Dendritic cell treated with granulocyte-macrophage colony-stimulating factor and Interleukin-4, amounts not matched to agents 40 ng/mL and 50 ng/mL, for 4 days (primary cell): ENCODE measurements at regions not wholly inside any gene's neighbourhood (a gene's known extent, or its start where the extent isn't known, plus 50 kb on each side); places are given as distances from the start of the nearest gene placed in this dataset.
"Not testable (repeated sequence)": the region's sequence is repeated elsewhere in the genome, so short reads cannot be mapped to it uniquely, and the experiment has no call there.

Experiments
- H3K27ac Mint-ChIP-seq: one replicate; pipeline ENCODE4 v1.8.0; 2022; ENCODE audit warnings: mild to moderate bottlenecking, mixed read lengths
- H3K27me3 Mint-ChIP-seq: one replicate; pipeline ENCODE4 v1.8.0; 2022; ENCODE audit warnings: mild to moderate bottlenecking, mixed read lengths
- H3K36me3 Mint-ChIP-seq: one replicate; pipeline ENCODE4 v1.8.0; 2022; ENCODE audit warnings: low read depth, mixed read lengths
- H3K4me1 Mint-ChIP-seq: one replicate; pipeline ENCODE4 v1.8.0; 2022; ENCODE audit warnings: low read depth, mixed read lengths
- H3K4me3 Mint-ChIP-seq: one replicate; pipeline ENCODE4 v1.8.0; 2022; ENCODE audit warnings: mild to moderate bottlenecking, moderate library complexity, mixed read lengths
- H3K9me3 Mint-ChIP-seq: one replicate; pipeline ENCODE4 v1.8.0; 2022; ENCODE audit warnings: mixed read lengths
- intact Hi-C: fragments of 100-400 bp; cut with micrococcal nuclease; formaldehyde crosslinking; loops from one replicate; pipeline ENCODE4 v1.15.0; 2022

GRCh38 chr15:96470681-96471310 lies 140.3 kb downstream of the NR2F2 start:
- Mint-ChIP-seq H3K36me3 (no peaks in the 10 kb centered on the region), H3K4me1 (no peaks in the 10 kb centered on the region), H3K9me3 (no peaks in the 10 kb centered on the region), H3K27me3 (peaks cover 19% of the 10 kb centered on the region), H3K27ac (no peak overlapping the region), H3K4me3 (no peak overlapping the region)
- intact Hi-C loops, result no loop called here

GRCh38 chr15:96472681-96473080 lies 142.2 kb downstream of the NR2F2 start:
- Mint-ChIP-seq H3K36me3 (no peaks in the 10 kb centered on the region), H3K4me1 (no peaks in the 10 kb centered on the region), H3K27me3 (peaks cover 15% of the 10 kb centered on the region), H3K27ac (no peak overlapping the region), H3K9me3 (no peaks in the 10 kb centered on the region), H3K4me3 (no peak overlapping the region)
- intact Hi-C loops, result no loop called here

DNA sequence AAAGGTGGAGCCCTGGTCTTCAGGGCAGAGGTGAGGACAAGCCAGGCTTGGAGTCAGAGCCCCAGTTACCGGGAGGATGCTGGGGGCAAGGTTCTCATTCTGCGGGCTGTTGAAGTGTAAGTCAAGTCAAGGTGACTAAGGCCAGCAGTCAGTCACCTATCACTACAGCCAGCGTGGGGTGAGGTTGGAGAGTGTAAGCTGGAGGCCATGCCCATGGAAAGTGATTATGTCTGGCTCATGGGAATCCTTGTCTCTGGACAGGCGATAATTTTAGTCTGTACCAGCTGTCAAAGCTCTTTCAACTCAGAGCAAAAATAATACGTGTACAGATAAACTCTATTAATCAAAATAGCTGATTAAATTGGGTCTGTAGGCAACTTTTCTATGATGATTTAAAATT lies 143.1 kb downstream of the NR2F2 start:
- H3K27me3 Mint-ChIP-seq, result peaks cover 14% of the 10 kb centered on the region
- H3K4me3 Mint-ChIP-seq, result no peak overlapping the region
- no peaks in the 10 kb centered on the region for H3K4me1 Mint-ChIP-seq
- no peak overlapping the region for H3K27ac Mint-ChIP-seq
- no peaks in the 10 kb centered on the region for H3K9me3 Mint-ChIP-seq
- intact Hi-C loops, result no loop called here
- no peaks in the 10 kb centered on the region for H3K36me3 Mint-ChIP-seq

- Mint-ChIP-seq H3K27me3 (peaks cover 13% of the 10 kb centered on the region), H3K4me3 (no peak overlapping the region), H3K27ac (no peak overlapping the region), H3K9me3 (no peaks in the 10 kb centered on the region), H3K4me1 (no peaks in the 10 kb centered on the region), H3K36me3 (no peaks in the 10 kb centered on the region)
- intact Hi-C loops, result no loop called here
Observed at GRCh38 chr15:96474231-96474664, 143.7 kb downstream of the NR2F2 start.

- no peaks in the 10 kb centered on the region for H3K36me3 Mint-ChIP-seq
- H3K4me3 Mint-ChIP-seq, result no peak overlapping the region
- peaks cover 4% of the 10 kb centered on the region for H3K27me3 Mint-ChIP-seq
- no peaks in the 10 kb centered on the region for H3K4me1 Mint-ChIP-seq
- no peak overlapping the region for H3K27ac Mint-ChIP-seq
- intact Hi-C loops, result no loop called here
- H3K9me3 Mint-ChIP-seq, result no peaks in the 10 kb centered on the region
Observed at GRCh38 chr15:96477227-96477626, 146.7 kb downstream of the NR2F2 start.

- H3K4me1 Mint-ChIP-seq, H3K36me3 Mint-ChIP-seq, H3K9me3 Mint-ChIP-seq, H3K27ac Mint-ChIP-seq, H3K4me3 Mint-ChIP-seq, intact Hi-C loops: not testable (repeated sequence)
- H3K27me3 Mint-ChIP-seq, result peaks cover 15% of the 10 kb centered on the region
Observed at GRCh38 chr15:96484412-96484811, 153.9 kb downstream of the NR2F2 start.

GRCh38 chr15:96484830-96485229 lies 154.3 kb downstream of the NR2F2 start:
- H3K27me3 Mint-ChIP-seq, result peaks cover 16% of the 10 kb centered on the region
- intact Hi-C loops, result no loop called here
- H3K27ac Mint-ChIP-seq, result no peak overlapping the region

DNA sequence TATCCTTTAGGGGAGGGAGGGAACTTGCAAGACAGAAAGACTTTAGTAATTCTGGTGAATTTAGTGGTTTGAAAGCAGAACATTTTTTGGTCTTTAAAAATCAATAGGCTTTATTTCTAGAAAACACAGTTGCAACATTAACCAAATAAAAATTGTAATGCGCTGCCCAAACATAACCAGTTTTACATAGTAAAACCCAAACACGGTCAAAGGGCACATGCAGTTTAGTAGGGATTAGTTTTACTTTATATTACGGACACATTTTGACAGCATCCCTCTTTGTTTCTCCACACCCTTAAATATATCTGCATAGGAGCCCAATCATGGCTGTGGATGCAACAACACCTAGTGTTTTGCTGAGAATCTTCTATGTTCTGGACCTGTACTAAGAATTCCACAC lies 156.7 kb downstream of the NR2F2 start:
- Mint-ChIP-seq H3K4me3 (no peak overlapping the region), H3K9me3 (no peaks in the 10 kb centered on the region), H3K27ac (no peak overlapping the region), H3K4me1 (peaks cover 8% of the 10 kb centered on the region), H3K27me3 (peaks cover 26% of the 10 kb centered on the region), H3K36me3 (no peaks in the 10 kb centered on the region)
- intact Hi-C loops, result no loop called here

More at GRCh38 chr15:96484830-96485229, 154.3 kb downstream of the NR2F2 start:
- Mint-ChIP-seq H3K4me3 (no peak overlapping the region), H3K36me3 (no peaks in the 10 kb centered on the region), H3K9me3 (no peaks in the 10 kb centered on the region), H3K4me1 (no peaks in the 10 kb centered on the region)

DNA sequence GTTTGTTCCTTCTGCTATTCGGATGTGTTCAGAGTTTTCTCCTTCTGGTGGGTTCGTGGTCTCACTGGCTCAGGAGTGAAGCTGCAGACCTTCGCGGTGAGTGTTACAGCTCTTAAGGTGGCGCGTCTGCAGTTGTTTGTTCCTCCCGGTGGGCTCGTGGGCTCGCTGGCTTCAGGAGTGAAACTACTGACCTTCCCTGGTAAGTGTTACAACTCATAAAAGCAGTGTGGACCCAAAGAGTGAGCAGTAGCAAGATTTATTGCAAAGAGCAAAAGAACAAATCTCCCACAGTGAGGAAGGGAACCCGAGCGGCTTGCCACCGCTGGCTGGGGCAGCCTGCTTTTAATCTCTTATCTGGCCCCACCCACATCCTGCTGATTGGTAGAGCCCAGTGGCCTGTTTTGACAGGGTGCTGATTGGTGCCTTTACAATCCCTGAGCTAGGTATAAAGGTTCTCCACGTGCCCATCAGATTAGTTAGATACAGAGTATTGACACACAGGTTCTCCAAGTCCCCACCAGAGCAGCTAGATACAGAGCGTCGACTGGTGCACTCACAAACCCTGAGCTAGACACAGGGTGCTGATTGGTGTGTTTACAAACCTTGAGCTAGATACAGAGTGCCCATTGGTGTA lies 160.7 kb downstream of the NR2F2 start:
- H3K36me3 Mint-ChIP-seq, intact Hi-C loops, H3K27ac Mint-ChIP-seq, H3K4me3 Mint-ChIP-seq, H3K9me3 Mint-ChIP-seq: not testable (repeated sequence)
- peaks cover 26% of the 10 kb centered on the region for H3K27me3 Mint-ChIP-seq
- peaks cover 24% of the 10 kb centered on the region for H3K4me1 Mint-ChIP-seq

GRCh38 chr15:96491700-96492644 lies 161.5 kb downstream of the NR2F2 start:
- Mint-ChIP-seq H3K27me3 (peaks cover 20% of the 10 kb centered on the region), H3K4me1 (peaks cover 24% of the 10 kb centered on the region)
- H3K9me3 Mint-ChIP-seq, intact Hi-C loops, H3K36me3 Mint-ChIP-seq, H3K4me3 Mint-ChIP-seq, H3K27ac Mint-ChIP-seq: not testable (repeated sequence)

- intact Hi-C loops, result no loop called here
- H3K9me3 Mint-ChIP-seq, result no peaks in the 10 kb centered on the region
- peaks cover 11% of the 10 kb centered on the region for H3K27me3 Mint-ChIP-seq
- no peaks in the 10 kb centered on the region for H3K36me3 Mint-ChIP-seq
- H3K4me3 Mint-ChIP-seq, result no peak overlapping the region
- no peak overlapping the region for H3K27ac Mint-ChIP-seq
- H3K4me1 Mint-ChIP-seq, result peaks cover 24% of the 10 kb centered on the region
Observed at GRCh38 chr15:96494505-96494904, 164.0 kb downstream of the NR2F2 start.

- no peaks in the 10 kb centered on the region for H3K36me3 Mint-ChIP-seq
- intact Hi-C loops, result no loop called here
- peaks cover 7% of the 10 kb centered on the region for H3K27me3 Mint-ChIP-seq
Observed at GRCh38 chr15:96495386-96495785, 164.9 kb downstream of the NR2F2 start.

GRCh38 chr15:96497951-96498350 lies 167.5 kb downstream of the NR2F2 start:
- peaks cover 24% of the 10 kb centered on the region for H3K4me1 Mint-ChIP-seq
- no peak overlapping the region for H3K4me3 Mint-ChIP-seq
- intact Hi-C loops, result no loop called here
- no peaks in the 10 kb centered on the region for H3K27me3 Mint-ChIP-seq
- H3K36me3 Mint-ChIP-seq, result no peaks in the 10 kb centered on the region
- H3K27ac Mint-ChIP-seq, result no peak overlapping the region
- no peaks in the 10 kb centered on the region for H3K9me3 Mint-ChIP-seq

More at GRCh38 chr15:96495386-96495785, 164.9 kb downstream of the NR2F2 start:
- Mint-ChIP-seq H3K9me3 (no peaks in the 10 kb centered on the region), H3K4me1 (peaks cover 27% of the 10 kb centered on the region), H3K27ac (no peak overlapping the region), H3K4me3 (no peak overlapping the region)

GRCh38 chr15:96500508-96500907 lies 170.0 kb downstream of the NR2F2 start:
- H3K27me3 Mint-ChIP-seq, result no peaks in the 10 kb centered on the region
- H3K36me3 Mint-ChIP-seq, result no peaks in the 10 kb centered on the region
- intact Hi-C loops, result no loop called here
- no peak overlapping the region for H3K4me3 Mint-ChIP-seq
- H3K27ac Mint-ChIP-seq, result no peak overlapping the region
- H3K9me3 Mint-ChIP-seq, result no peaks in the 10 kb centered on the region
- H3K4me1 Mint-ChIP-seq, result peaks cover 15% of the 10 kb centered on the region
